HL-60 (cell line): ENCODE measurements at regions not wholly inside any gene's neighbourhood (a gene's known extent, or its start where the extent isn't known, plus 50 kb on each side); places are given as distances from the start of the nearest gene placed in this dataset.

Experiments
- DNase-seq, 2 experiments: peaks; one replicate each; pipeline ENCODE4 v3.0.0-alpha.2; 2010 to 2020; ENCODE audit warnings: low read depth in 1 of 2, low spot score in 1 of 2
- H3K27ac ChIP-seq: fragments of 250-450 bp; sonication (Bioruptor Pico); replicated peaks from 2 replicates; pipeline ENCODE4 v1.5.1; 2020; ENCODE audit warnings: mild to moderate bottlenecking, moderate library complexity
- H3K27me3 ChIP-seq: fragments of 250-450 bp; sonication (Bioruptor Pico); 2 replicates; pipeline ENCODE4 v1.5.1; 2021; ENCODE audit warnings: mild to moderate bottlenecking, moderate library complexity; ENCODE audit not compliant: insufficient read depth, poor library complexity, severe bottlenecking
- H3K4me3 ChIP-seq: replicated peaks from 2 replicates; pipeline ENCODE4 v1.5.1; 2011; ENCODE audit warnings: mild to moderate bottlenecking, control low read depth, low read length; ENCODE audit not compliant: insufficient read depth
- CTCF ChIP-seq: IDR thresholded peaks from one replicate; pipeline ENCODE4 v1.5.1; 2011; ENCODE audit warnings: low read length, control low read depth, inconsistent platforms; ENCODE audit not compliant: insufficient read depth
- GABPA ChIP-seq: IDR thresholded peaks from 2 replicates; pipeline ENCODE4 v1.6.1; 2012; ENCODE audit warnings: low read depth
- POLR2AphosphoS5 ChIP-seq: IDR thresholded peaks from 2 replicates; pipeline ENCODE4 v1.6.1; 2012; ENCODE audit warnings: low read depth
- SPI1 ChIP-seq: IDR thresholded peaks from 2 replicates; pipeline ENCODE4 v1.6.1; 2012; ENCODE audit warnings: low read depth, mild to moderate bottlenecking, borderline replicate concordance
- TF ChIP-seq, protein P1 (sequence below): IDR thresholded peaks from 2 replicates; pipeline ENCODE4 v1.6.1; 2012; ENCODE audit warnings: low read depth; ENCODE audit not compliant: insufficient replicate concordance

DNA sequence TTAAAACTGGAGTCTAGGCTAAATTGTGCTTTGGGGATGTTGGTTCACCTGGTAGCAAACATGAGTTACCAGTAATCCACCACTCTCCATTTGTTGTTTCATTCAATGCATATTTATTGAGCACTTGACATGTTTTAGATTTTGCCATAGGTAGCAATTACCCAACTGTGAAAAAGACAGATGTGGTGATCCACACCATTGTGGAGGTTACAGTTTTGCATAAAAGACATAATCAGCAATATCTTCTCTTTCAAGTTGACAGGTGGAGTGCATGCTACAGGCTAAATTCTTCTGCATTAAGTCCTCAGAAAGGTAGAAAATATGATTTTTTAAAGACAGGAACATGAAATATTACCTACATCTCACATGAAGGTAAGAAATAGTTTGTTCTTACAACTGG, 143.0 kb upstream of the TSHZ2 start:
- no peaks in the 10 kb centered on the region for H3K27me3 ChIP-seq
- DNase-seq = no peak

DNA sequence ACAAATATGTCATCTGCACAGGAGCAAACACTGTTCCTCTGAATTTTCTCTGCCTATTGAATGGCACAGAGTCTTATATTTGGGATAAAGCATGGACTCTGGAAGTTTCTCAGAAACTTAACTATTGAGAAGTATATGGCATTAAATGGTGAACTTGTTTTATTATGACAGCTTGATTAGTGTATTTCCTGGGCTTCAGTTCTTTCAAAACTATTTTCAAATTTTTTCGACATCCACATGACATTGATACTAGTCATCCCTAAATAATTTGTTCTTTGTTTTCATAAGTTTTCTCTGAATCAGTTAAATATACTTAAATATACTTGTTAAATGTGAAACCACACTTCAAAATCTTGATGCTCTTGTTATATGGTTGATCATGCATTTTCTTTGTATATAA, 144.0 kb upstream of the TSHZ2 start:
- TF ChIP-seq POLR2AphosphoS5 (no peak), SPI1 (no peak), GABPA (no peak), CTCF (no peak)
- TF ChIP-seq, protein P1, sequence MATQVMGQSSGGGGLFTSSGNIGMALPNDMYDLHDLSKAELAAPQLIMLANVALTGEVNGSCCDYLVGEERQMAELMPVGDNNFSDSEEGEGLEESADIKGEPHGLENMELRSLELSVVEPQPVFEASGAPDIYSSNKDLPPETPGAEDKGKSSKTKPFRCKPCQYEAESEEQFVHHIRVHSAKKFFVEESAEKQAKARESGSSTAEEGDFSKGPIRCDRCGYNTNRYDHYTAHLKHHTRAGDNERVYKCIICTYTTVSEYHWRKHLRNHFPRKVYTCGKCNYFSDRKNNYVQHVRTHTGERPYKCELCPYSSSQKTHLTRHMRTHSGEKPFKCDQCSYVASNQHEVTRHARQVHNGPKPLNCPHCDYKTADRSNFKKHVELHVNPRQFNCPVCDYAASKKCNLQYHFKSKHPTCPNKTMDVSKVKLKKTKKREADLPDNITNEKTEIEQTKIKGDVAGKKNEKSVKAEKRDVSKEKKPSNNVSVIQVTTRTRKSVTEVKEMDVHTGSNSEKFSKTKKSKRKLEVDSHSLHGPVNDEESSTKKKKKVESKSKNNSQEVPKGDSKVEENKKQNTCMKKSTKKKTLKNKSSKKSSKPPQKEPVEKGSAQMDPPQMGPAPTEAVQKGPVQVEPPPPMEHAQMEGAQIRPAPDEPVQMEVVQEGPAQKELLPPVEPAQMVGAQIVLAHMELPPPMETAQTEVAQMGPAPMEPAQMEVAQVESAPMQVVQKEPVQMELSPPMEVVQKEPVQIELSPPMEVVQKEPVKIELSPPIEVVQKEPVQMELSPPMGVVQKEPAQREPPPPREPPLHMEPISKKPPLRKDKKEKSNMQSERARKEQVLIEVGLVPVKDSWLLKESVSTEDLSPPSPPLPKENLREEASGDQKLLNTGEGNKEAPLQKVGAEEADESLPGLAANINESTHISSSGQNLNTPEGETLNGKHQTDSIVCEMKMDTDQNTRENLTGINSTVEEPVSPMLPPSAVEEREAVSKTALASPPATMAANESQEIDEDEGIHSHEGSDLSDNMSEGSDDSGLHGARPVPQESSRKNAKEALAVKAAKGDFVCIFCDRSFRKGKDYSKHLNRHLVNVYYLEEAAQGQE = no peak
- Histone ChIP-seq H3K27ac (no peak overlapping the region), H3K27me3 (no peaks in the 10 kb centered on the region), H3K4me3 (no peak overlapping the region)
- no peak for DNase-seq

More for the DNA sequence above, 143.0 kb upstream of the TSHZ2 start:
- TF ChIP-seq, protein P1 = no peak
- TF ChIP-seq GABPA (no peak), POLR2AphosphoS5 (no peak)
- Histone ChIP-seq H3K4me3 (no peak overlapping the region), H3K27ac (no peak overlapping the region)

DNA sequence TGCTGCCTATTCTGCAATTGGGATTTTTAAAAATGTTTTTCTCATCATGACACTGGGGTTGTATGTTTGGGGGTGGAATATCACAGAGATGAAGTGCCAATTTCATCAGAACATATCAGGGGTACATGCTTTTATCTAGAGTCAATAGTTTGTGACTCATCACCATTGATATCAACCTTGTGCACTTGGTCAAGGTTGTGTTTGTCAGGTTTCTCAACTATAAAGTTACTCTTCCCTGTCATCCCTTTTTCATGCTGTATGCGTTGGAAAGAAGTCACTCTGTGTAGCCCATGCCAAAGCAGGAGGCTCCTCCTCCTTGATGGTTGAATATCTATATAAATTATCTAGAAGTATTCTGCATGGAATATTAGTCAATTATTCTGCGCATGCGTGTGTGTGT, 145.4 kb upstream of the TSHZ2 start:
- Histone ChIP-seq H3K27me3 (no peaks in the 10 kb centered on the region), H3K27ac (no peak overlapping the region), H3K4me3 (no peak overlapping the region)
- DNase-seq = no peak
- TF ChIP-seq, protein P1 = no peak
- TF ChIP-seq GABPA (no peak), SPI1 (no peak), CTCF (no peak), POLR2AphosphoS5 (no peak)

DNA sequence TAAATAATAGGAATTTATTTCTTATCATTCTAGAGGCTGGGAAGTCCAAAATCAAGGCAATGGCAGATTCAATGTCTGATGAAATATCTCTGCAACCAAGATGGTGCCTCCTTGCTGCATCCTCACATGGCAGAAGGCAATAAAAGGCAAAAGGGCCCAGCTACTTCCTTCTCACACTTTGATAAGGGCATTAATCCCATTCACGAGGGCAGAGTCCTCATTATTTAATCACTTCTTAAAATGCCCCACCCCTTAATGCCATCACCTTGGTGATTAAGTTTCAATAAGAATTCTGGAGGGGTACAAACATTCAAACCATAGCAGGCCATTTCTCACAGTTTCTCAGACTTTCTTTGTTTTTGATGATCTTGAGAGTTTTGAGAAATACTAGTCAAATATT, 145.8 kb upstream of the TSHZ2 start:
- H3K27ac ChIP-seq = no peak overlapping the region
- no peak for TF ChIP-seq GABPA
- TF ChIP-seq CTCF = no peak
- TF ChIP-seq POLR2AphosphoS5 = no peak
- H3K4me3 ChIP-seq = no peak overlapping the region
- no peaks in the 10 kb centered on the region for H3K27me3 ChIP-seq
- DNase-seq = no peak
